T47D (cell line): ENCODE measurements at regions not wholly inside any gene's neighbourhood (a gene's known extent, or its start where the extent isn't known, plus 50 kb on each side); places are given as distances from the start of the nearest gene placed in this dataset.

Experiments
- DNase-seq, 2 experiments: peaks; one replicate each; pipeline versions ENCODE4 v3.0.0 to v3.0.0-alpha.2; 2011 to 2012; ENCODE audit warnings: low read depth in 1 of 2, low spot score in 1 of 2
- JUND ChIP-seq: IDR thresholded peaks from 2 replicates; pipeline ENCODE4 v1.6.1; 2012; ENCODE audit warnings: low read depth
- in situ Hi-C: cut with HindIII; loops from 2 replicates; pipeline ENCODE4 v1.10.0; 2016; ENCODE audit warnings: low sequenced_read_pairs, low pct_unique_long_range_greater_than_20kb

DNA sequence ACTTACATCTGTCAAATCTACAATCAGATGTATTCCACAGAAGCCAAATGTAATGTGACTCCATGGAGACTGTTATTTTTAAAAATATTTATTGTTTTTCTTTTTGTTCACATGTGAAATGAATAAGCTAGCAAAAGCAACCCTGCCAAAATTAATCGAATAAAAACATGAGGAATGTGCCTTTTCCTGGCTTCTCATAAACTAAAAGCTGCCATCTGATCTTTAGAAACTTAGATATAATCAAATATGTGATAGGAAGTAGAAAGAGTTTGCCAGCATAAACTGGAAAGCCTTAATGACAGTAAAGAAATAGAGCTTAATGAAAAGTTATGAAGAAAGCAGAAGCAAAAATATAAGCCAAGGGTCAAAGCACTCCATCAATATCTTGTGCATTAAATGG, 1724.7 kb upstream of the WWC1 start:
- no peak for TF ChIP-seq JUND
- in situ Hi-C loops, result no loop called here
- DNase-seq, result no peak

DNA sequence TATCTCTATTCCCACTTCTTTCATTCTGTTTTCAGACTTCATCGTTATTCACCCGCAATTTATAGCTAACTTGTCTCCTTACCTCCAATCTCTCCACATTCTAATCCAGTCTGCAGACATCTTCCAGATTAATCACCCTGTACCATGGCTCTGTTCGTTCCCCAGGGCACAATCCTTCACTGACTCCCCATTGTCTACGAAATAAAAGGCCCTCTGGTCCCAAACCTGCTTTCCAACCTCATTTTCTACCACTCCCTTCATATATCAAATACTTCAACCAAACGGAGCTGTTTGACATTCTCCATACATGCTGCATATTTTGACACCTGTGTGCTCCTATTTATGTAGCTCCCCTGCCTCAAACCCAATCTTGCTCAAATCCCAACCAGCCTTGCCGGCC, 1720.6 kb upstream of the WWC1 start:
- in situ Hi-C loops, result no loop called here
- no peak for DNase-seq
- TF ChIP-seq JUND, result no peak

DNA sequence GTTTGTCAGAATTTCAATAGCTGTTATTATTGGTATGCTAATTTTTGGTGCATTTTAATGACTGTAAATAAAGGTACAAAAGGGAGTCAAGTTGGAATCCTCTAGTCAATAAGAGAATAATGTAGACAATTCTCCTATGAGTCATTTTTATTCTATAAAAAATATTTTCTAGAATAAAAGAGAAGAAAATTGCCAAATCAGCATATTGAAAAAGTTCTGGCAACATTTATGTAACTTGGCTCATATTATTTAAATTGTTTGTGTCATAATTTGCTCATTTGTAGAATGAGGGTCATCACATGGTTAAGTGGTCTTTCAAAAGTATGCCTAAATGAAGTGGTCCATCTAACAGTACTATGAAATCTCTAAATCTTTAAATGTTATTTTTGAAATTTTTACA, 1719.8 kb upstream of the WWC1 start:
- TF ChIP-seq JUND, result no peak
- DNase-seq, result no peak
- in situ Hi-C loops, result no loop called here

DNA sequence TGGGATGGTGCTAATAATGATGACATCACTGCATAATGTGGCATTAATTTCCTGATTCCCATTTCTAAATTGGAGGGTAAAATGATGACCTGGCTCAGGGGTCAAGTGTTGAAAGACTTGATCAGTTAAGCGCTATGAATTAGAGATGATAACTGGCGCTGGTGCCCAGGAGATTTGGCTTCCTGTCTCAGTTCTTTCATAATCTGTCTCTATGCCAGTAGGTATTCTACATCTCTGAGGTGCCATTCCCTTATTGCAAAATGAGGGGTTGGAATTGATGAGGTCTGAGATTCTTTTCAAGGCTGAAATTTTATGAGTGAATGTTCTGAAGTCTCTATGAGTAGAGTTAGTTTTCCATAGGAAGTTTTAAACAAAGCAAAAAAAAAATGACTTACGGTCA, 1715.1 kb upstream of the WWC1 start:
- DNase-seq, result no peak
- in situ Hi-C loops, result no loop called here
- TF ChIP-seq JUND, result no peak

- no peak for TF ChIP-seq JUND
- DNase-seq, result no peak
- in situ Hi-C loops, result no loop called here
Measured at GRCh38 chr5:166581826-166582225, 1709.6 kb upstream of the WWC1 start.

- no peak for TF ChIP-seq JUND
- in situ Hi-C loops, result no loop called here
- DNase-seq, result no peak
Measured at GRCh38 chr5:166582416-166582815, 1709.0 kb upstream of the WWC1 start.

GRCh38 chr5:166594567-166594966, 1696.9 kb upstream of the WWC1 start:
- in situ Hi-C loops, result no loop called here
- TF ChIP-seq JUND, result no peak
- DNase-seq, result peak in 1 of 2 experiments; percentile 81

DNA sequence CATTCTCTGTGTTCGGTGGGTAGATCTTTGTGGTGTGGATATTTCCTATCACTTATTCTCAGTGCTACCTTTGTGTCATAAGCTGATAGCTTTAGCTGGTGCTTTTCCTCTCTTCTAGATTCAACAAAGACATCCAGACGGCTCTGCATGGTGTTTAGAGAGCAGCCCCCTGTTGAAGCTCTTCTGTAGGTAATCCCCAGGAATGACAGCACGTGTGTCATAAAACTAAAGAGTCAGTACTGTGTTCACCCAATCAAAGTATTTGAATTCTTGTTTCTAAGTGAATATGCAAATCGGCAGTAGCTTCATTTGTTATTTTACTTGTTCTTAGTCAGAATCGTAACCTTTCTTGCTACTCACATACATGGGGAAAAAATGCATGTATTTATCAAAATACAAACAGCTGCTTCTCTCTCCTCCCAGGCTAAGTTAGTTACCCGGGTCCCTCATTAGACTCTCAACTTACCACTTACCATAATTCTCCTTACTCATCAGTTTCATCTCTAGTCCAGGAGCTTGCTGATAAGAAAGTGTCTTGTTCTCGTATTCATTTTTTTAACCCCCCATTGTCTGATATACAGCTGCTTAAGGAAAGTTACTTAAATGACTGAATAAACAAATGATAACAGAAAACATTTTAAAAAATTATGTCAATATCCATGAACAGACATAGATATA, 1696.0 kb upstream of the WWC1 start:
- TF ChIP-seq JUND, result no peak
- DNase-seq, result peak in 1 of 2 experiments; percentile 28
- in situ Hi-C loops, result no loop called here

DNA sequence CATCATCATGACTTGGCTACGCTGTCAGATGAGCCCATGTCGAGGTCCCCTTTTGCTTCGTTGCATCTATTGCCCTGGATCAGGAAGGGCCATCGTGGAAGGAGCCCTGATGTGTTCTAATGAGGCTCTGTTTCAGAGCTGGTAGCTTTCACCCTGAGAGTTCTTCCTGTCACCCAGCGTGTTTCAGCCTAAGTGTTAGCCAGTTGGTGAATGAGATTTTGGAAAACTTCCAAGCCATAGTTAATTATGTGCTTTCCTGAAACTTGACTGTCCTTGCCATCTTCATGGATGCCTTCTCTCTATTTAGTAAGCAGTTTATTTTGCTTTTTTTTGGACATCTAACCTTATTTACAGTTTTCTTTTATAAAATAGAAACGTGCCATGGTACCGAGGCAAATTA, 1695.4 kb upstream of the WWC1 start:
- no peak for DNase-seq
- in situ Hi-C loops, result no loop called here
- no peak for TF ChIP-seq JUND

DNA sequence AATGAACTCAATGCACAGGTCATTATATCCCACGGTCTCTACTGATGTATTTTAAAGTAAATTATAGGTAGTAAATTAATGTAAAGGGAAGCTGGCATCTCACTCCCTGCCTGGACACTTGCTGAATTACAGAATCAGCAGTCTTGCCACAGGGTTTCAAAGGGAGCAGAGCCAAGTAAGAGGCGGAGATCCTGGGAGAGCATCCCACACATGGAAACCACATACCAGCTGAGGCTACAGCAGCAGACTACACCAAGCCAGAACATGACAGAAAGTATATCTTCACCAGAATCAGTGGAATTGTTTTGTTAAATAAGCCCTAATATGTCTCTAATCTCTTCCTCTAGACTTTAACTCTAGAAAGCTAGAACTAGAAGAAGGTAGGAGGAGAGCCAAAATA, 1689.2 kb upstream of the WWC1 start:
- in situ Hi-C loops, result no loop called here
- no peak for DNase-seq
- TF ChIP-seq JUND, result no peak

- no peak for TF ChIP-seq JUND
- in situ Hi-C loops, result no loop called here
Measured at GRCh38 chr5:166617507-166617906, 1673.9 kb upstream of the WWC1 start.

DNA sequence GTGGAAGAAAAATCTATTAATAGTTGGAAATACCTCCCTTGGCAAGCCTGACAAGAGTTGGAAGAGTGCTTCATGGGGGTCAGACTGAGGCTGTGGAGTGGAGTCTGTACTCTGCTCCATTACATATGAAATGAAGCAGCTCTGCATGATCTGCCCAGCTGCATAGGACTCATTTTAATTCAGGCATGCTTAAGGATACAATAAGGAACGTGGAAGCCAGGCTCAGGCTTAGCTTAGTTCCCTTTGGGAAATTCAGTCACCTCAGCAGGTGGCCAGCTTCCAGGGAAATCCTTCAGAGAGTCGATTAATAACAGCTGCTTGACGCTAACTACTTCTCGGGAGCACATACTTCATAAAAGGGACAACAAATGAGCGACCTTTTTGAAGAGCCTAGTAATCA, 1672.9 kb upstream of the WWC1 start:
- TF ChIP-seq JUND, result no peak
- DNase-seq, result no peak
- in situ Hi-C loops, result no loop called here

More at GRCh38 chr5:166617507-166617906, 1673.9 kb upstream of the WWC1 start:
- no peak for DNase-seq

- in situ Hi-C loops, result no loop called here
- no peak for TF ChIP-seq JUND
- no peak for DNase-seq
Measured at GRCh38 chr5:166624573-166624972, 1666.9 kb upstream of the WWC1 start.

DNA sequence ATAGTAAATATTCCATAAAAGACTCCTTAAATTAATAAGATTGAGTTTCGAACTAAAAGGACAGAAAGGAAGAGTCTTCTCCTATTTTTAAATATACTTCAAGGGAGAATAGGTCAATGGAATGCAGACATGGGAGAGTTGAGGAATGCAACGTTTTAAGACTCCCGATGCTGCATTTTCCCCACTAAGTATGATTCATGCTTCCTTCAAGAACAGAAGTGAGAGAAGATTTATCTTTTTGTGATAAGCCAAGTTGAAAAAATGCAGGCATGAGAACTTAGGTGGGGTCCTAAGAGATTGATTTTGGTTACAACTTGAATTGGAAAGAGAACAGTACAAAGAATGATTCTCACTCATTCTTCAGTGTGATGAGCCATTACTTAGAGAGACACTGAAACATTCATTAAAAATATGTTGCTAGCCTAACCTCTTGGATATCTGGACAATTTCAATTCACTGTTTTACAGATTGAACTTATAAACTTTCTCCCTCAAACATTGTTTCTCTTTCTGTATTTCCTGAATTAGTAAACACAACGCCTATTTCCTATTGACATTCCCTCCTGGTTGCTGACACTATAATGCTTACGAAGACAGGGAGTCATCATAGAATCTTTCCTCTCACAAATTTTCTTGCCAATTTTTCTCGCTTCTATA, 1666.1 kb upstream of the WWC1 start:
- TF ChIP-seq JUND, result no peak
- no peak for DNase-seq
- in situ Hi-C loops, result no loop called here
